ENCODE measurements at regions not wholly inside any gene's neighbourhood (a gene's known extent, or its start where the extent isn't known, plus 50 kb on each side); places are given as distances from the start of the nearest gene placed in this dataset.

DNA sequence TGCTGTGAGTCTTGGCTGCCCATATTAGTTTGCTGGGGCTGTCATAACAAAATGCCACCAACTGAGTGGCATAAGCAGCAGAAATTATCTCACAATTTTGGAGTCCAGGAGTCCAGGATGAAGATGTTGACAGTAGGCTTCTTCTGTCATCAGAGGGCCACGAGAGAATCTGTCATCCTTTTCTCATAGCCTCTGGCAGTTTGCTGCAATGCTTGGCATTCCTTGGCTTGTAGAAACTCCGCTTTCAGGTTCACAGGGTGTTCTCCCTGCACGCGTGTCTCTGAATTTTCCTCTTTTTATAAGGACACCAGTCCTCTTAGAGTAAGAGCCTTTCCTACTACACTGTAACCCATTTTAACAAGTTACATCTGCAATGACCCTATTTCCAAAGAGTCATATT is 838.4 kb downstream of the TFAP2A start:
- H3K9ac ChIP-seq (ENCODE audit: extremely low read depth, low read length, poor library complexity, severe bottlenecking): no peak overlapping the region
- no peak overlapping the region for H3K4me3 Mint-ChIP-seq
- no peak overlapping the region for H3K27ac Mint-ChIP-seq
- no peaks in the 10 kb centered on the region for H3K36me3 Mint-ChIP-seq (ENCODE audit: low read depth)
- H3K27ac ChIP-seq (ENCODE audit: low read depth, low read length): no peak overlapping the region
- H3K4me1 ChIP-seq (ENCODE audit: control insufficient read depth, insufficient read depth, low read length): no peaks in the 10 kb centered on the region
- WGBS, 2 experiments (ENCODE audit: insufficient coverage in 1 of 2, insufficient read length in 1 of 2): 90 to 96% methylated on average over 3 to 4 of the region's 4 CpGs
- H3K27me3 Mint-ChIP-seq (ENCODE audit: insufficient read depth): no peaks in the 10 kb centered on the region
- H3K4me1 Mint-ChIP-seq: no peaks in the 10 kb centered on the region
- no peak for DNase-seq
- no peaks in the 10 kb centered on the region for H3K36me3 ChIP-seq (ENCODE audit: control insufficient read depth, insufficient read depth, low read length)
- no peaks in the 10 kb centered on the region for H3K27me3 ChIP-seq (ENCODE audit: control insufficient read depth, insufficient read depth, low read length, poor library complexity, severe bottlenecking)
- H3K4me3 ChIP-seq (ENCODE audit: low read length): no peak overlapping the region
- TF ChIP-seq, protein P1, sequence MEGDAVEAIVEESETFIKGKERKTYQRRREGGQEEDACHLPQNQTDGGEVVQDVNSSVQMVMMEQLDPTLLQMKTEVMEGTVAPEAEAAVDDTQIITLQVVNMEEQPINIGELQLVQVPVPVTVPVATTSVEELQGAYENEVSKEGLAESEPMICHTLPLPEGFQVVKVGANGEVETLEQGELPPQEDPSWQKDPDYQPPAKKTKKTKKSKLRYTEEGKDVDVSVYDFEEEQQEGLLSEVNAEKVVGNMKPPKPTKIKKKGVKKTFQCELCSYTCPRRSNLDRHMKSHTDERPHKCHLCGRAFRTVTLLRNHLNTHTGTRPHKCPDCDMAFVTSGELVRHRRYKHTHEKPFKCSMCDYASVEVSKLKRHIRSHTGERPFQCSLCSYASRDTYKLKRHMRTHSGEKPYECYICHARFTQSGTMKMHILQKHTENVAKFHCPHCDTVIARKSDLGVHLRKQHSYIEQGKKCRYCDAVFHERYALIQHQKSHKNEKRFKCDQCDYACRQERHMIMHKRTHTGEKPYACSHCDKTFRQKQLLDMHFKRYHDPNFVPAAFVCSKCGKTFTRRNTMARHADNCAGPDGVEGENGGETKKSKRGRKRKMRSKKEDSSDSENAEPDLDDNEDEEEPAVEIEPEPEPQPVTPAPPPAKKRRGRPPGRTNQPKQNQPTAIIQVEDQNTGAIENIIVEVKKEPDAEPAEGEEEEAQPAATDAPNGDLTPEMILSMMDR (conservative IDR thresholded peaks at IDR 0.05): no peak
- no peaks in the 10 kb centered on the region for H3K9me3 Mint-ChIP-seq
- no peaks in the 10 kb centered on the region for H3K9me3 ChIP-seq (ENCODE audit: control insufficient read depth, low read length)

DNA sequence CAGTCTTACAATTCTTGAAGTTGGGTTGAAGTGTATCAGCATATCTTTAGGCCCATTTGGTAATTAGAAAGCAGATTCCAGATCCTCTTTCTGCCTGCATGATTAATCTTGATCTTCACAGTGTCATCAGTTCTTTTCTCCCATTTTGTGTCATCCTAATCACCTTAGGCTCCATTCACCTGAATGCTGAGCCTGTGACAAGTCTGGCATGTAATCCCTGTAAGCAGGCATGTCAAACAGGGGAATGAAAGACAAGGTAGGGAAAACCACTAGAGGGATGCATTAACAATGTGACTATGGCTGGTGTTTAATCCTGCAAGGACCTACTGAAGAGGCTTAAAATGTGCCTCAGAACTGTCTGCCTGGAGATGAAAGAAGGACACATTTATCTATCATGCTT is 848.8 kb downstream of the TFAP2A start:
- Histone ChIP-seq H3K27me3 (ENCODE audit: control insufficient read depth, insufficient read depth, low read length, poor library complexity, severe bottlenecking) (no peaks in the 10 kb centered on the region), H3K27ac (ENCODE audit: low read depth, low read length) (no peak overlapping the region), H3K9ac (ENCODE audit: extremely low read depth, low read length, poor library complexity, severe bottlenecking) (no peak overlapping the region), H3K9me3 (ENCODE audit: control insufficient read depth, low read length) (no peaks in the 10 kb centered on the region), H3K4me3 (ENCODE audit: low read length) (no peak overlapping the region), H3K36me3 (ENCODE audit: control insufficient read depth, insufficient read depth, low read length) (no peaks in the 10 kb centered on the region), H3K4me1 (ENCODE audit: control insufficient read depth, insufficient read depth, low read length) (no peaks in the 10 kb centered on the region)
- Mint-ChIP-seq H3K4me3 (no peak overlapping the region), H3K4me1 (no peaks in the 10 kb centered on the region), H3K36me3 (ENCODE audit: low read depth) (no peaks in the 10 kb centered on the region), H3K27ac (no peak overlapping the region), H3K9me3 (no peaks in the 10 kb centered on the region), H3K27me3 (ENCODE audit: insufficient read depth) (no peaks in the 10 kb centered on the region)
- no peak for DNase-seq
- TF ChIP-seq, protein P1 (conservative IDR thresholded peaks at IDR 0.05): peak; percentile 17

DNA sequence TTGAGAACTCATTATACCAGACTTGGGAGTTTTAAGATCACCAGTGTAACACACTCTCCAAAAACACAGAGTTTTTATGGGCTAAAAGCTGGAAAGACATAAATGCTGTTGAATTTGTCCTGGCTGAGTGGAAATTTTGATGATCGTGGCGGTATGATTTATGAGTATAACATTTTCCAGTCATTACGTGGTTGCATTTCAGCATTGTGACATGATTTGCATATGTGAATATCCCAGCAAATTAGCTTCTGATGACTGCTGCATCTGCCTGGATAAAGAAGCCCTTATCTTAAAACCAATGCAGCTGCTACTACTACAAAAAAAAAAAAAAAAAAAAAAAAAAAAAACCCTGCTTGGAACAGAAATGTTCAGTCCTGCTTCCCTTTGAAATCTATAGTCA is 850.9 kb downstream of the TFAP2A start:
- no peaks in the 10 kb centered on the region for H3K4me1 ChIP-seq (ENCODE audit: control insufficient read depth, insufficient read depth, low read length)
- Mint-ChIP-seq H3K27ac (no peak overlapping the region), H3K36me3 (ENCODE audit: low read depth) (no peaks in the 10 kb centered on the region), H3K27me3 (ENCODE audit: insufficient read depth) (no peaks in the 10 kb centered on the region), H3K4me1 (no peaks in the 10 kb centered on the region), H3K4me3 (no peak overlapping the region), H3K9me3 (no peaks in the 10 kb centered on the region)
- TF ChIP-seq, protein P1 (conservative IDR thresholded peaks at IDR 0.05): no peak
- no peaks in the 10 kb centered on the region for H3K27me3 ChIP-seq (ENCODE audit: control insufficient read depth, insufficient read depth, low read length, poor library complexity, severe bottlenecking)
- H3K9me3 ChIP-seq (ENCODE audit: control insufficient read depth, low read length): no peaks in the 10 kb centered on the region
- no peak overlapping the region for H3K27ac ChIP-seq (ENCODE audit: low read depth, low read length)
- no peak for DNase-seq
- no peaks in the 10 kb centered on the region for H3K36me3 ChIP-seq (ENCODE audit: control insufficient read depth, insufficient read depth, low read length)
- H3K4me3 ChIP-seq (ENCODE audit: low read length): no peak overlapping the region
- no peak overlapping the region for H3K9ac ChIP-seq (ENCODE audit: extremely low read depth, low read length, poor library complexity, severe bottlenecking)
- WGBS, 2 experiments (ENCODE audit: insufficient coverage in 1 of 2, insufficient read length in 1 of 2): 64 to 80% methylated on average over 1 to 3 of the region's 3 CpGs

Data from endodermal cell (in vitro differentiated cells).